ENCODE measurements at regions not wholly inside any gene's neighbourhood (a gene's known extent, or its start where the extent isn't known, plus 50 kb on each side); places are given as distances from the start of the nearest gene placed in this dataset.

GRCh38 chr15:95059346-95059905, 828.1 kb downstream of the MCTP2 start:
- TF ChIP-seq FOXJ3 (CRISPR knock-in tag; IDR thresholded peaks at IDR 0.05), result no peak
- no peak for TF ChIP-seq SIN3A (IDR thresholded peaks at IDR 0.05; ENCODE audit: borderline replicate concordance, low read depth, low read length)
- no peak for TF ChIP-seq TEAD4 (IDR thresholded peaks at IDR 0.05; ENCODE audit: borderline replicate concordance, insufficient read depth)
- no peaks in the 10 kb centered on the region for H3F3A ChIP-seq (replicated peaks; ENCODE audit: insufficient read depth)
- no peak overlapping the region for H2AFZ ChIP-seq (ENCODE audit: low read depth)
- H3K4me2 ChIP-seq, result no peak overlapping the region
- no peaks in the 10 kb centered on the region for H3K79me2 ChIP-seq (ENCODE audit: insufficient read depth)
- 0% methylated on average over 3 of the region's 4 CpGs for WGBS (ENCODE audit: low lambda C conversion rate)
- H4K20me1 ChIP-seq (ENCODE audit: insufficient read depth), result no peaks in the 10 kb centered on the region
- CTCF ChIA-PET, result no interaction called here
- POLR2A ChIA-PET, result no interaction called here
- no peaks in the 10 kb centered on the region for H3K4me1 ChIP-seq (ENCODE audit: control insufficient read depth in 1 of 2, insufficient read depth in 2 of 2, low read depth in 1 of 2, low read length in 1 of 2)
- no peak for DNase-seq
- no peaks in the 10 kb centered on the region for H3K9me2 ChIP-seq
- H3K4me3 ChIP-seq (ENCODE audit: low read depth in 2 of 2, low read length in 1 of 2), result no peak overlapping the region
- H3K9ac ChIP-seq, result no peak overlapping the region
- H3K36me3 ChIP-seq (replicated peaks in 1 of 2; ENCODE audit: control insufficient read depth in 1 of 2, insufficient read depth in 2 of 2, low read length in 1 of 2), result no peaks in the 10 kb centered on the region
- H3K9me3 ChIP-seq, result no peaks in the 10 kb centered on the region
- H3K27me3 ChIP-seq (ENCODE audit: insufficient read depth), result no peaks in the 10 kb centered on the region
- H3K27ac ChIP-seq (ENCODE audit: low read depth in 2 of 2, low read length in 1 of 2), result no peak overlapping the region

GRCh38 chr15:95068701-95069521, 837.5 kb downstream of the MCTP2 start:
- Histone ChIP-seq H3K79me2 (ENCODE audit: insufficient read depth) (no peaks in the 10 kb centered on the region), H3K36me3 (replicated peaks in 1 of 2; ENCODE audit: control insufficient read depth in 1 of 2, insufficient read depth in 2 of 2, low read length in 1 of 2) (no peaks in the 10 kb centered on the region), H3K27ac (ENCODE audit: low read depth in 2 of 2, low read length in 1 of 2) (no peak overlapping the region), H3K9me2 (no peaks in the 10 kb centered on the region), H3K27me3 (ENCODE audit: insufficient read depth) (no peaks in the 10 kb centered on the region), H2AFZ (ENCODE audit: low read depth) (no peak overlapping the region), H4K20me1 (ENCODE audit: insufficient read depth) (no peaks in the 10 kb centered on the region), H3K4me3 (ENCODE audit: low read depth in 2 of 2, low read length in 1 of 2) (no peak overlapping the region), H3K9ac (no peak overlapping the region), H3K9me3 (no peaks in the 10 kb centered on the region), H3K4me1 (ENCODE audit: control insufficient read depth in 1 of 2, insufficient read depth in 2 of 2, low read depth in 1 of 2, low read length in 1 of 2) (no peaks in the 10 kb centered on the region), H3F3A (replicated peaks; ENCODE audit: insufficient read depth) (no peaks in the 10 kb centered on the region), H3K4me2 (no peak overlapping the region)
- TF ChIP-seq POLR2AphosphoS5 (IDR thresholded peaks at IDR 0.05; ENCODE audit: low read depth, low read length) (no peak), USF2 (IDR thresholded peaks at IDR 0.05; ENCODE audit: borderline replicate concordance, low read depth, low read length) (no peak), NRF1 (IDR thresholded peaks at IDR 0.05; ENCODE audit: low read depth, low read length) (no peak), RCOR1 (IDR thresholded peaks at IDR 0.05; ENCODE audit: low read length) (no peak), FOSL2 (IDR thresholded peaks at IDR 0.05; ENCODE audit: borderline replicate concordance, low read depth) (no peak), FOXM1 (IDR thresholded peaks at IDR 0.05; ENCODE audit: low read depth) (no peak)
- ChIA-PET POLR2A (no interaction called here), CTCF (no interaction called here)
- 35% methylated on average over 11 of the region's 11 CpGs for WGBS (ENCODE audit: low lambda C conversion rate)
- no peak for DNase-seq
